HEK293 (cell line): ENCODE measurements at regions not wholly inside any gene's neighbourhood (a gene's known extent, or its start where the extent isn't known, plus 50 kb on each side); places are given as distances from the start of the nearest gene placed in this dataset.
"Not testable (repeated sequence)": the region's sequence is repeated elsewhere in the genome, so short reads cannot be mapped to it uniquely, and the experiment has no call there.

ENCODE experiments used
- CTCF ChIA-PET: fragments of 350-600 bp; formaldehyde crosslinking; extraction: SDS; loops from one replicate; lab custom pipeline; 2021; ENCODE audit warnings: antibody characterized with exemption; lab: Yijun Ruan, JAX
- POLR2A ChIA-PET: fragments of 300-600 bp; formaldehyde crosslinking; extraction: SDS; loops from one replicate; lab custom pipeline; 2020; ENCODE audit warnings: antibody characterized with exemption, inconsistent platforms; lab: Yijun Ruan, JAX
- H3K27ac ChIP-seq: fragments of 200-500 bp; sonication (Bioruptor generic); 2 replicates; pipeline ENCODE4 v1.5.1; 2014; ENCODE audit warnings: low read depth, low read length, control low read depth, inconsistent platforms; ENCODE audit errors: extremely low read depth
- H3K36me3 ChIP-seq, 2 experiments: fragments of 200-500 bp in 1 of 2; sonication (Bioruptor generic) in 1 of 2; 1 replicate in 1 of 2; 2 replicates in 1 of 2; pipeline ENCODE4 v1.5.1; 2014 to 2017; ENCODE audit warnings: inconsistent platforms in 2 of 2, low read length in 2 of 2; ENCODE audit not compliant: control insufficient read depth in 2 of 2, insufficient read depth in 1 of 2
- H3K4me1 ChIP-seq: fragments of 200-500 bp; sonication (Bioruptor generic); 2 replicates; pipeline ENCODE4 v1.5.1; 2014; ENCODE audit warnings: mild to moderate bottlenecking, low read length, inconsistent platforms; ENCODE audit not compliant: control insufficient read depth, insufficient read depth
- H3K4me3 ChIP-seq: 2 replicates; pipeline ENCODE4 v1.5.1; 2011; ENCODE audit warnings: low read depth, mild to moderate bottlenecking, control low read depth, low read length, moderate library complexity
- H3K9me3 ChIP-seq: fragments of 200-500 bp; sonication (Bioruptor generic); 2 replicates; pipeline ENCODE4 v1.5.1; 2014; ENCODE audit warnings: low read depth, low read length, inconsistent platforms; ENCODE audit not compliant: control insufficient read depth, insufficient read depth
- FEZF1 ChIP-seq: fragments of 450-650 bp; formaldehyde crosslinking; IDR thresholded peaks from 2 replicates; pipeline ENCODE4 v1.5.1; 2016; ENCODE audit warnings: missing biosample characterization, missing genetic modification characterization
- GFI1B ChIP-seq: fragments of 450-650 bp; formaldehyde crosslinking; IDR thresholded peaks from 2 replicates; pipeline ENCODE4 v1.5.1; 2016; ENCODE audit warnings: missing biosample characterization, missing genetic modification characterization
- KLF17 ChIP-seq: fragments of 450-650 bp; formaldehyde crosslinking; IDR thresholded peaks from 2 replicates; pipeline ENCODE4 v1.5.1; 2016; ENCODE audit warnings: missing biosample characterization, missing genetic modification characterization
- REST ChIP-seq: fragments of 450-650 bp; formaldehyde crosslinking; IDR thresholded peaks from 2 replicates; pipeline ENCODE4 v1.5.1; 2016; ENCODE audit warnings: missing biosample characterization, missing genetic modification characterization
- ZBTB44 ChIP-seq: fragments of 450-650 bp; IDR thresholded peaks from 2 replicates; pipeline ENCODE4 v1.5.1; 2018; ENCODE audit warnings: missing biosample characterization, mild to moderate bottlenecking, missing genetic modification characterization
- ZBTB48 ChIP-seq: fragments of 450-650 bp; formaldehyde crosslinking; IDR thresholded peaks from 2 replicates; pipeline ENCODE4 v1.5.1; 2016; ENCODE audit warnings: missing biosample characterization, missing genetic modification characterization
- ZBTB8A ChIP-seq: fragments of 450-650 bp; formaldehyde crosslinking; IDR thresholded peaks from 2 replicates; pipeline ENCODE4 v1.5.1; 2016; ENCODE audit warnings: missing biosample characterization, missing genetic modification characterization
- ZEB2 ChIP-seq: fragments of 450-650 bp; formaldehyde crosslinking; IDR thresholded peaks from 2 replicates; pipeline ENCODE4 v1.5.1; 2016; ENCODE audit warnings: missing biosample characterization, missing genetic modification characterization
- ZFP41 ChIP-seq: fragments of 450-650 bp; formaldehyde crosslinking; IDR thresholded peaks from 2 replicates; pipeline ENCODE4 v1.5.1; 2016; ENCODE audit warnings: missing biosample characterization, missing genetic modification characterization, borderline replicate concordance
- ZNF140 ChIP-seq: fragments of 450-650 bp; formaldehyde crosslinking; IDR thresholded peaks from 2 replicates; pipeline ENCODE4 v1.5.1; 2016; ENCODE audit warnings: missing biosample characterization, missing genetic modification characterization
- ZNF335 ChIP-seq: fragments of 450-650 bp; formaldehyde crosslinking; conservative IDR thresholded peaks from 2 replicates; pipeline ENCODE4 v1.5.1; 2016; ENCODE audit warnings: missing biosample characterization, missing genetic modification characterization
- ZNF398 ChIP-seq: fragments of 450-650 bp; formaldehyde crosslinking; IDR thresholded peaks from 2 replicates; pipeline ENCODE4 v1.5.1; 2017; ENCODE audit warnings: missing biosample characterization, missing genetic modification characterization
- ZNF530 ChIP-seq: fragments of 450-650 bp; formaldehyde crosslinking; IDR thresholded peaks from 2 replicates; pipeline ENCODE4 v1.5.1; 2016; ENCODE audit warnings: low read depth, missing biosample characterization, missing genetic modification characterization
- ZNF580 ChIP-seq: fragments of 450-650 bp; formaldehyde crosslinking; IDR thresholded peaks from 2 replicates; pipeline ENCODE4 v1.5.1; 2016; ENCODE audit warnings: missing biosample characterization, missing genetic modification characterization

GRCh38 chr2:166695154-166695553, 193.1 kb upstream of the XIRP2 start (continued):
- TF ChIP-seq ZNF398 (no peak), ZBTB8A (tag by site-specific recombination) (no peak)

- CTCF ChIA-PET = interaction anchor here (0.6 kb wide), 1 partner anchor 267 kb away, joined by 3 read pairs; no protein-coding TSS in a partner anchor
- H3K4me1 ChIP-seq, POLR2A ChIA-PET: not testable (repeated sequence)
These were observed 192.0 kb upstream of the SCN7A start for GRCh38 chr2:166686057-166686456.

GRCh38 chr2:166677996-166678395, 183.9 kb upstream of the SCN7A start:
- no peaks in the 10 kb centered on the region for H3K9me3 ChIP-seq
- H3K27ac ChIP-seq = no peak overlapping the region
- ChIA-PET POLR2A (no interaction called here), CTCF (no interaction called here)
- H3K36me3 ChIP-seq = no peaks in the 10 kb centered on the region
- TF ChIP-seq GFI1B (tag by site-specific recombination) (no peak), REST (tag by site-specific recombination) (no peak), FEZF1 (no peak)
- H3K4me3 ChIP-seq = no peak overlapping the region
- H3K4me1 ChIP-seq = no peaks in the 10 kb centered on the region

More at GRCh38 chr2:166686057-166686456, 192.0 kb upstream of the SCN7A start:
- H3K27ac ChIP-seq, H3K9me3 ChIP-seq, H3K36me3 ChIP-seq, H3K4me3 ChIP-seq: not testable (repeated sequence)

- no peaks in the 10 kb centered on the region for H3K4me1 ChIP-seq
- H3K9me3 ChIP-seq = no peaks in the 10 kb centered on the region
- no peak overlapping the region for H3K4me3 ChIP-seq
- POLR2A ChIA-PET = no interaction called here
- H3K27ac ChIP-seq = no peak overlapping the region
- no peak for TF ChIP-seq ZFP41
- TF ChIP-seq ZEB2 (tag by site-specific recombination) = no peak
- TF ChIP-seq ZBTB44 = no peak
- no peak for TF ChIP-seq ZNF530 (tag by site-specific recombination)
- TF ChIP-seq ZBTB48 (tag by site-specific recombination) = no peak
- no peak for TF ChIP-seq ZNF140 (tag by site-specific recombination)
- no peak for TF ChIP-seq ZNF580 (tag by site-specific recombination)
- TF ChIP-seq KLF17 = no peak
- TF ChIP-seq ZNF335 = no peak
- CTCF ChIA-PET = no interaction called here
- no peaks in the 10 kb centered on the region for H3K36me3 ChIP-seq
These were observed 182.7 kb upstream of the SCN7A start for GRCh38 chr2:166676716-166677115.
